GM12878 (cell line): ENCODE measurements at regions not wholly inside any gene's neighbourhood (a gene's known extent, or its start where the extent isn't known, plus 50 kb on each side); places are given as distances from the start of the nearest gene placed in this dataset.

ENCODE experiments used
- ATAC-seq: fragments of 200-7000 bp; cut with Tn5 transposase; 3 replicates; pipeline ENCODE4 v1.9.1; 2020; ENCODE audit warnings: mild to moderate bottlenecking, moderate library complexity
- BruUV-seq: library from RNA; stranded (reverse); fragments of 400-500 nt; replicated peaks from 2 replicates; lab custom pipeline; 2021; lab: Mats Ljungman, UMichigan
- CTCF ChIA-PET: fragments of 300-600 bp; sonication (Branson Sonifier 250); formaldehyde crosslinking; extraction: SDS; loops from one replicate; lab custom pipeline; 2021; ENCODE audit warnings: inconsistent platforms; lab: Yijun Ruan, JAX
- POLR2A ChIA-PET: fragments of 350-600 bp; formaldehyde crosslinking; extraction: SDS; loops from one replicate; lab custom pipeline; 2021; ENCODE audit warnings: inconsistent platforms; lab: Charles Lee
- RAD21 ChIA-PET: fragments of 300-600 bp; sonication (Branson Sonifier 250); formaldehyde crosslinking; loops from one replicate; lab custom pipeline; 2023; ENCODE audit warnings: antibody characterized with exemption; ENCODE audit not compliant: unreplicated experiment; lab: Charles Lee
- SMC1A ChIA-PET: fragments of 300-600 bp; sonication (Branson Sonifier 250); formaldehyde crosslinking; loops from one replicate; lab custom pipeline; 2023; ENCODE audit not compliant: unreplicated experiment, uncharacterized antibody; lab: Charles Lee
- DNase-seq: peaks from one replicate; pipeline ENCODE4 v3.0.0-alpha.2; 2011; ENCODE audit warnings: low read depth, low spot score
- FAIRE-seq: peaks from 3 replicates; lab custom pipeline; 2011; peaks lifted over from hg19 to GRCh38; lab: Jason Lieb, UNC
- H2AFZ ChIP-seq: 2 replicates; pipeline ENCODE4 v1.6.0; 2011; ENCODE audit warnings: low read depth, low read length, control low read depth; ENCODE audit not compliant: control insufficient read depth
- H3K27ac ChIP-seq: 2 replicates; pipeline ENCODE4 v1.5.1; 2011; ENCODE audit warnings: control low read depth; ENCODE audit not compliant: control insufficient read depth, insufficient read depth
- H3K27me3 ChIP-seq, 2 experiments: replicated peaks in 1 of 2; 2 replicates each; pipeline versions ENCODE4 v1.6.0 to v1.6.1; 2011; ENCODE audit warnings: low read length in 1 of 2; ENCODE audit not compliant: control insufficient read depth in 2 of 2, insufficient read depth in 2 of 2
- H3K36me3 ChIP-seq, 2 experiments: 2 replicates each; pipeline ENCODE4 v1.5.1; 2011; ENCODE audit warnings: low read length in 1 of 2; ENCODE audit not compliant: control insufficient read depth in 2 of 2, insufficient read depth in 2 of 2
- H3K4me1 ChIP-seq: 2 replicates; pipeline ENCODE4 v1.6.1; 2011; ENCODE audit warnings: mild to moderate bottlenecking, low read length, moderate library complexity, mixed read lengths; ENCODE audit not compliant: control insufficient read depth, insufficient read depth
- H3K4me2 ChIP-seq: 2 replicates; pipeline ENCODE4 v1.6.0; 2011; ENCODE audit warnings: control low read depth; ENCODE audit not compliant: control insufficient read depth, insufficient read depth
- H3K4me3 ChIP-seq: fragments of 200-600 bp; sonication (generic); 2 replicates; pipeline ENCODE4 v1.5.1; 2016
- H3K79me2 ChIP-seq: 2 replicates; pipeline ENCODE4 v1.6.0; 2011; ENCODE audit warnings: low read length; ENCODE audit not compliant: control insufficient read depth, insufficient read depth
- H3K9ac ChIP-seq: 2 replicates; pipeline ENCODE4 v1.8.0; 2011; ENCODE audit warnings: low read length, control low read depth, mixed read lengths; ENCODE audit not compliant: control insufficient read depth, insufficient read depth
- H3K9me3 ChIP-seq: replicated peaks from 3 replicates; pipeline ENCODE4 v1.5.1; 2011; ENCODE audit warnings: mild to moderate bottlenecking, low read length; ENCODE audit not compliant: control insufficient read depth, insufficient read depth
- H4K20me1 ChIP-seq: 2 replicates; pipeline ENCODE4 v1.6.0; 2011; ENCODE audit not compliant: control insufficient read depth, insufficient read depth
- GATAD2B ChIP-seq: fragments of 450-650 bp; conservative IDR thresholded peaks from 2 replicates; pipeline ENCODE4 v1.6.1; 2017; ENCODE audit warnings: low read depth, mild to moderate bottlenecking, moderate library complexity
- IRF4 ChIP-seq: IDR thresholded peaks from 2 replicates; pipeline ENCODE4 v1.6.1; 2011; ENCODE audit warnings: low read depth, low read length
- NFXL1 ChIP-seq: fragments of 450-650 bp; IDR thresholded peaks from 2 replicates; pipeline ENCODE4 v1.6.1; 2017; ENCODE audit warnings: antibody characterized with exemption, mild to moderate bottlenecking, borderline replicate concordance
- NR2F1 ChIP-seq: fragments of 450-650 bp; conservative IDR thresholded peaks from 2 replicates; pipeline ENCODE4 v1.6.1; 2017; ENCODE audit warnings: mild to moderate bottlenecking
- PKNOX1 ChIP-seq: fragments of 450-650 bp; IDR thresholded peaks from 2 replicates; pipeline ENCODE4 v1.6.1; 2016; ENCODE audit warnings: mild to moderate bottlenecking
- SPI1 ChIP-seq: IDR thresholded peaks from 2 replicates; pipeline ENCODE4 v1.6.1; 2011; ENCODE audit warnings: low read depth, mild to moderate bottlenecking, low read length, moderate library complexity, borderline replicate concordance; ENCODE audit not compliant: insufficient read depth
- USF2 ChIP-seq: IDR thresholded peaks from 2 replicates; pipeline ENCODE4 v1.6.1; 2011; ENCODE audit warnings: low read depth, low read length, improper control_type of control experiment, borderline replicate concordance
- WGBS: methylation state at CpG from one replicate; pipeline ENCODE4 v1.1.6; 2016; ENCODE audit warnings: low lambda C conversion rate; ENCODE audit not compliant: insufficient replicate concordance, insufficient coverage; ENCODE audit errors: missing lambda C conversion rate; 5-methylcytosine and 5-hydroxymethylcytosine counted together
- in situ Hi-C: fragments of 300-500 bp; cut with MboI; formaldehyde crosslinking; loops from 9 replicates; pipeline ENCODE4 v1.14.3; 2018; ENCODE audit warnings: mixed read lengths
- intact Hi-C: fragments of 100-400 bp; cut with micrococcal nuclease; formaldehyde crosslinking; loops from one replicate; pipeline ENCODE4 v1.14.2; 2022; ENCODE audit not compliant: unreplicated experiment

- Histone ChIP-seq H3K27me3 (no peaks in the 10 kb centered on the region), H2AFZ (no peak overlapping the region), H3K9ac (no peak overlapping the region), H3K4me2 (no peak overlapping the region), H3K79me2 (no peaks in the 10 kb centered on the region), H3K4me1 (no peaks in the 10 kb centered on the region), H3K4me3 (no peak overlapping the region), H3K9me3 (no peaks in the 10 kb centered on the region)
- in situ Hi-C loops, result no loop called here
- FAIRE-seq (no peak), ATAC-seq (peak; percentile 50; the same call in 2 of the 3 replicates)
- ChIA-PET CTCF (no interaction called here), POLR2A (no interaction called here), SMC1A (interaction anchor here (0.7 to 0.9 kb wide), 2 partner anchors 12 to 92 kb away, joined by 3 to 5 read pairs; no protein-coding TSS in a partner anchor), RAD21 (no interaction called here)
- intact Hi-C loops, result no loop called here
- WGBS, result 10% methylated on average over 4 of the region's 4 CpGs
- TF ChIP-seq IRF4 (peak; percentile 49; the same call in 1 of the 2 replicates), GATAD2B (no peak), PKNOX1 (no peak), USF2 (no peak), NR2F1 (no peak), NFXL1 (no peak), SPI1 (peak; percentile 91)
- TF ChIP-seq, all 136 proteins: peak for 2
- Histone ChIP-seq H3K36me3 (no peaks in the 10 kb centered on the region), H3K27ac (no peak overlapping the region), H4K20me1 (no peaks in the 10 kb centered on the region)
- DNase-seq, result no peak
- no TSS peak for BruUV-seq
Observed at GRCh38 chr5:155406815-155407214, 393.3 kb downstream of the KIF4B start.
